Activated naive CD8-positive, alpha-beta T cell treated with anti-CD3 and anti-CD28 coated beads, Interleukin-2, amount 50 U/mL, for 24 hours (primary cell): ENCODE measurements at regions not wholly inside any gene's neighbourhood (a gene's known extent, or its start where the extent isn't known, plus 50 kb on each side); places are given as distances from the start of the nearest gene placed in this dataset.

Source experiments
- ATAC-seq: fragments of 150-1000 bp; cut with Tn5 transposase; one replicate; pipeline ENCODE4 v1.10.0; 2021
- DNase-seq: peaks from one replicate; pipeline ENCODE4 v3.0.0; 2021
- H3K27ac Mint-ChIP-seq: one replicate; pipeline ENCODE4 v1.8.0; 2021; ENCODE audit warnings: mild to moderate bottlenecking, mixed read lengths
- H3K27me3 Mint-ChIP-seq: one replicate; pipeline ENCODE4 v1.8.0; 2021; ENCODE audit warnings: mixed read lengths
- H3K36me3 Mint-ChIP-seq: one replicate; pipeline ENCODE4 v1.8.0; 2021; ENCODE audit warnings: low read depth, mixed read lengths
- H3K4me1 Mint-ChIP-seq: one replicate; pipeline ENCODE4 v1.8.0; 2021; ENCODE audit warnings: mixed read lengths
- H3K4me3 Mint-ChIP-seq: one replicate; pipeline ENCODE4 v1.8.0; 2021; ENCODE audit warnings: mild to moderate bottlenecking, moderate library complexity, mixed read lengths
- H3K9me3 Mint-ChIP-seq: one replicate; pipeline ENCODE4 v1.8.0; 2021; ENCODE audit warnings: mixed read lengths

DNA sequence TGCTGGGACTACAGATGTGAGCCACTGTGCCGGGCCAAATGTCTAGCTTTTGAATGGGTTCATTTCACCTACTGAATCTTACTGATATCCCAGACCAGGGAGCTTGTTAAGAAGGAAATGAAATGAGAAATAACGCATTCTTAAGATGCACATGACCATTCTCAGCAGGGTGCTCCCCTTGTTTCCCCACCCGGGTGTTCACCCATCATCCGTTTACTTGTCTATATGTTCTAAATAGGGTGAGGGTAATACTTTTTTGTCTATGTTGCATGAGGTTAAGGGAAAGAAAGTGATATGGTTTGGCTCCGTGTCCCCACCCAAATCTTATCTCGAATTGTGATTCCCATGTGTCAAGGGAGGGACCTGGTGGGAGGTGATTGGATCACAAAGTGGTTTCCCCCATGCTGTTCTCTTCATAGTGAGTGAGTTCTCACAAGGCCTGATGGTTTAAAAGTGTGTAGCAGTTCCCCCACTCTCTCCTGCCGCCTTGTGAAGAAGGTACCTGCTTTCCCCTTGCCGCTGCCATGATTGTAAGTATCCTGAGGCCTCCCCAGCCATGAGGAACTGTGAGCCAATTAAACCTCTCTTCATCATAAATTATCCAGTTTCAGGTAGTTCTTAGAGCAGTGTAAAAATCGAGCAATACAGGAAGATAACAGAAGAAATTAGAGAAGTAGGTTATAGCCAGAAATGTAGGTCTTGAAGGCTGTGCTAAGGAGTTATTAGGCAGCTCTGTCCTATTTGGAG, 129.1 kb downstream of the DDX1 start:
- Mint-ChIP-seq H3K9me3 (no peaks in the 10 kb centered on the region), H3K27me3 (peaks cover 1% of the 10 kb centered on the region), H3K36me3 (no peaks in the 10 kb centered on the region), H3K27ac (no peak overlapping the region), H3K4me3 (no peak overlapping the region), H3K4me1 (no peaks in the 10 kb centered on the region)
- ATAC-seq (no peak), DNase-seq (no peak)

DNA sequence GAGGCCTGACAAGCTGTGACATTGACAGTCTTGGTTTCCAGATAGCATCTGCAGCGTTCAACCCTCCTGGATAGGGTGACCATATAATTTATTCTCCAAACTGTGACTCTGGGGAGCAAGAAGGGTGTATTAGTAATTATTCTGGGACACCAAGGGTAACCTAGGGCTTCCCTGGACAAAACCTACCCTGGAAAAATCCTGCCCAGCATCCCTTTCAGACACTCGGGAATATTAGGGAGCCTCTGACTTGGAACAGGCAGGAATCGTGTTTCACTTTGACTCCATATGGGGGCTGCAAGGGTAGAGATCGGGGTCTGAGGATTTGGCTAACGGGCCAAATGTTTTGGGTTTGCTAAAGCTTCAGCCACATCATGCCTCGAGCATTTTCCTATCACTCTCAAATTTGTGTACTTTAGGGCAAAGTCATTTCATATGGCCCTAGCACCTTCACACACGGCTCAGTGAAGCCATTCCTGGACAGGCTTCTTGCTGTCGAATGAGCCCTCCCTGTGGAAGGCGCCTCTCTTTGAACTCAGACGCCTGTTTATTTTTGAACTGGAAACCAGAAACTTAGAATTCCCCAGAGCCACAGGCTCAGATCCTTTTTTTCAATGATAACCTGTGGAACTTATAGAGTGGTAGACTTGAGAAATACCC, 129.9 kb downstream of the DDX1 start:
- no peak for DNase-seq
- H3K36me3 Mint-ChIP-seq, result no peaks in the 10 kb centered on the region
- H3K9me3 Mint-ChIP-seq, result no peaks in the 10 kb centered on the region
- H3K27me3 Mint-ChIP-seq, result peaks cover 3% of the 10 kb centered on the region
- no peak overlapping the region for H3K27ac Mint-ChIP-seq
- no peak overlapping the region for H3K4me3 Mint-ChIP-seq
- H3K4me1 Mint-ChIP-seq, result no peaks in the 10 kb centered on the region
- no peak for ATAC-seq

DNA sequence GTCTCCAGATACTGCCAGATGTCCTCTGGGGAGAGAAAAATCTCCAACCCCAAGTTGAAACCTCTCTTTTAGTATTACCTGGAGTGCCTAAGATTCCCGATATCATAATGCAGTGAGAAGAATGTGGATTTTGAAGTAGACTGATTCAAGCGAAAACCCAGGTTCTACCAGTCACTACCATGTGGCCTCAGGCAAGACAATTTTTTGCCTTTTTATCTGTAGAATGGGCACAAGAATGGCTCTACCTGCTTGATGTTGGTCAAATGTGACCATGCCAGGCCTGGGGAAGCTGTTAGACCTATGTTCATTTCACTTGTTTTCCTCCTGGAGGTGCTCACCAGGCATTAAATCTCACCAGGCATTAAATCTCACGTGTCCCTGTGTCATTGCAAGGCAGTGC, 131.3 kb downstream of the DDX1 start:
- no peak overlapping the region for H3K4me3 Mint-ChIP-seq
- ATAC-seq (no peak), DNase-seq (no peak)
- H3K27ac Mint-ChIP-seq, result no peak overlapping the region
- no peaks in the 10 kb centered on the region for H3K4me1 Mint-ChIP-seq
- H3K9me3 Mint-ChIP-seq, result no peaks in the 10 kb centered on the region
- H3K27me3 Mint-ChIP-seq, result peaks cover 3% of the 10 kb centered on the region
- H3K36me3 Mint-ChIP-seq, result no peaks in the 10 kb centered on the region

DNA sequence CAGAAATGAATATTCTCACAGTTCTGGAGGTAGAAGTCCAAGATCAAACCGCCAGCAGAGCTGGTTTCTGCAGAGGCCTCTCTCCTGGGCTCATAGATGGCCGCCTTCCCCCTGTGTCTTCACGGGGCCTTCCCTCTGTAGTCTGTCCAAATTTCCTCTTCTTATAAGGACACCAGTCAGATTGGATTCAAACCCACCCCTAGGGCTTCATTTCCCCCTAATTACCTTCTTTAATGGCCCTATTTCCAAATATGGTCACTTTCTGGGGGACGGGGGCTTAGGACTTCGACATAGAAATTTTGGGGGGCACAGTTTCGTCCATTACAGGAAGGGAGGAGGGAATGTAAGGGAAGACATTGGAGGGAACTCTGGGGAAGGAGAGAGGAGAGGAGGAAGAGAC, 132.6 kb downstream of the DDX1 start:
- Mint-ChIP-seq H3K9me3 (no peaks in the 10 kb centered on the region), H3K36me3 (no peaks in the 10 kb centered on the region), H3K4me1 (no peaks in the 10 kb centered on the region), H3K27ac (no peak overlapping the region), H3K4me3 (no peak overlapping the region), H3K27me3 (peaks cover 3% of the 10 kb centered on the region)
- no peak for DNase-seq
- no peak for ATAC-seq

DNA sequence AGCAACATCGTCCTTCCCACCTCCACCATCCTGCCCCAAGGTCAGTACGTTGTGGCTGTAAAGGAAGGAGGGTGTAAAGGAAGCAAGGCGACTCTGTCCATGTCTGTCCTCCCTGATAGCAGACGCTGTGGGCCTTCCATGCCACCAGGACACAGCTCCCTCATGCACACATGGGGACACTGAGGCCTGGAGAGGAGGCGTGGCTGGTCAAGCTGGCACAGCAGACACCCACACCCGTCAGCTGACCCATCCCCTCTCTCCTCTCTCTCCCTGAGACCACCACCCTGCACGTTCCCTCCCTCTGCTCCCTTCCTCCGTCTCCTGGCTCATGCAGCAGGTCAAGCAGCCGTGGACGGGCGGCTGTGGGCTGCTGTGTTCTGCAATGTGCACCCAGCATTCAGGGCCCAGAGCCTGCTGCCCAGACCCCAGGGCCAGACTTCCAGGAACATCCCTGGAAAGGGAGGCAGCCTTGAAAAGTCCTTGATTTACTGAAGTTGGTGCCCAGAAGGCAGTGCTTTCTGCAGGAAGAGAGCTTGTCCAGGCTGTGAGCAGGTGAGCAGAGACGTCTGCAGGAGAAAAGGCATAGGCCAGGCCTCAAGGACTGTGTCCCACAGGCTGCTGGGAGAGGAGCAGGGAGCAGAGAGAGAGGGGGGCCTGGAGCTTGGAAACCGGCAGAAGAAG, 133.6 kb downstream of the DDX1 start:
- Mint-ChIP-seq H3K36me3 (no peaks in the 10 kb centered on the region), H3K4me3 (no peak overlapping the region), H3K27me3 (peaks cover 7% of the 10 kb centered on the region), H3K4me1 (no peaks in the 10 kb centered on the region), H3K9me3 (no peaks in the 10 kb centered on the region), H3K27ac (no peak overlapping the region)
- ATAC-seq, result no peak
- no peak for DNase-seq

DNA sequence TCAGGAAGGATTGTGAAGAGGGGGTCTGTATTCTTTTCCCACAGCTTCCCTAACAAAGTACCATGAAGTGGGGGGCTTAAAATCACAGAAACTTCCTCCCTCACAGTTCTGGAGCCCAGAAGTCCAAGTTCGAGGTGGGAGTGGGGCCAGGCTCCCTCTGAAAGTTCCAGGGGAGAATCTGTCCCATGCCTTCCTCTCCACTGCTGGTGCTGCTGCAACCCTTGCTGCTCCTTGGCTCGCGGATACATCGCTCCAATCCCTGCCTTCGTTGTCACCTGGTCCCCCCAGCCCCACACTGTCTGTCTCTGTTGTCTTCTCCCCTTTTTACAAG, 134.1 kb downstream of the DDX1 start:
- Mint-ChIP-seq H3K9me3 (no peaks in the 10 kb centered on the region), H3K27me3 (peaks cover 7% of the 10 kb centered on the region), H3K4me3 (no peak overlapping the region), H3K27ac (no peak overlapping the region), H3K4me1 (no peaks in the 10 kb centered on the region), H3K36me3 (no peaks in the 10 kb centered on the region)
- DNase-seq (no peak), ATAC-seq (no peak)

DNA sequence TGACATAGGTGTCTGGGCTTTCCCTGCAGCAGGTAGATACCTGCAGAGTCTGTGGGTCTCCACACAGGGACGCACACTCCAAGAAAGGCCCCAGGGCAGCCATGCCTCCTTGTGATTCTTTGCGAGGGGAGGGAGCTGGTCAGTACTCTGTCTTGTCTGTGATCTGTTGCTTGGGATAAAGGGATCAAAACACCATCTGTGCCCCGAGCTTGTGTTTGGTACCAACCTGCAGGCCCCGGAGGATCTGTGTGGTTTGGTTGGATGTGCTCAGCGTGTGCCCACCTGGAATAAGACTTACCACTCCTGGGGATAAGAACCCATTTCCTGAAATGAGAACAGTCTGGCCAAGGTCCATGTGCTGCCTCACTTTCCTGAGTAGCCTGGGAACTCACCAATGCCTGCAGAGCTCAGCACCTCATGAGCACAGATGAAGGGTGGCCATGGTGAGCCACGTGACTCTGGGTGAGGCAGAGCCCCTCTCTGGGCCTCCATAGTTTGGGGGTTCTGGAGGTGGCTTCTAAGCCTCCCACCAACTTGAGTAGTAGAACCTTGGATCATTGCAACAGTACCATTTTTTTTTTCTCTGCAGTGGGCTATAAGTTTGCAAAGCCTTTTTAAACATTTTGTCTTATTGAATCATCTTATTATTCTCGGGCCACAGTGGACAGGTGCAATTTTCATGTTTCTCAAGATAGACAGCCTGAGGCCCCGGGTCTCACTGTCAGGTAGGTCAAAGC, 134.8 kb downstream of the DDX1 start:
- Mint-ChIP-seq H3K4me1 (no peaks in the 10 kb centered on the region), H3K27me3 (peaks cover 7% of the 10 kb centered on the region), H3K27ac (no peak overlapping the region), H3K36me3 (no peaks in the 10 kb centered on the region), H3K4me3 (no peak overlapping the region), H3K9me3 (no peaks in the 10 kb centered on the region)
- ATAC-seq (no peak), DNase-seq (no peak)

DNA sequence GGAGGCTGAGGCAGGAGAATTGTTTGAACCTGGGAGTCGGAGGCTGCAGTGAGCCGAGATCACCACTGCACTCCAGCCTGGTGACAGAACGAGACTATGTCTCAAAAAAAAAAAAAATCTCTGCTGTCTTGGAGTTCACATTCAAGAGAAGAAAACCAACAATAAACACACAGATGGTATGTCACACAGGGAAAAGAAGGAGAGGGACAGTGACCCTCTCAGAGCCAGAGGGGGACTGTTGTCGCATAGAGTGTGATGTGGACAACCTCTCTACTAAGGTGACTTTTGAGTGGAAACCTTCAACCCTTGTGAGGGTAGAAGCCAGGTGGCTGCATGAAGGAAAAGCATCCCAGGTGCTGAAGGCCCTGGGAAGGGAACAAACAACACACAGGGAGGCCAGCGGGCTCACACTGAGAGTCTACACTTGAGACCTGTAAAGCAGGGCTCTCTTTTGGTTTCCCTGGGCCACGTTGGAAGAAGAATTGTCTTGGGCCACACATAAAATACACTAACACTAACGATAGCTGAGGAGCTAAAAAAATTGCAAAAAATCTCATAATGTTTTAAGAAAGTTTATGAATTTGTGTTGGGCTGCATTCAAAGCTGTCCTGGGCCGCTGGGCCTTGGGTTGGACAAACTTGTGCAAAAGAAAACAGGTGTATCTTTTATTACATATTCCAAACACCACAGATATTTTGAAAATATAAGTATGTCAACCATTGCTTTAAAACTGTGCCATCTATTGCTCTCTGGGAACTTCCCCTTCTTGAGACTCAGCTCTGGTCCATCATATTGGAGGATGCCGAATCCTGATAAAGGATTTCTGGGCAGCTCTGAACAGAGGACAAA, 136.0 kb downstream of the DDX1 start:
- no peaks in the 10 kb centered on the region for H3K4me1 Mint-ChIP-seq
- H3K4me3 Mint-ChIP-seq, result no peak overlapping the region
- ATAC-seq (no peak), DNase-seq (no peak)
- no peaks in the 10 kb centered on the region for H3K36me3 Mint-ChIP-seq
- H3K27me3 Mint-ChIP-seq, result peaks cover 7% of the 10 kb centered on the region
- H3K27ac Mint-ChIP-seq, result no peak overlapping the region
- H3K9me3 Mint-ChIP-seq, result no peaks in the 10 kb centered on the region

DNA sequence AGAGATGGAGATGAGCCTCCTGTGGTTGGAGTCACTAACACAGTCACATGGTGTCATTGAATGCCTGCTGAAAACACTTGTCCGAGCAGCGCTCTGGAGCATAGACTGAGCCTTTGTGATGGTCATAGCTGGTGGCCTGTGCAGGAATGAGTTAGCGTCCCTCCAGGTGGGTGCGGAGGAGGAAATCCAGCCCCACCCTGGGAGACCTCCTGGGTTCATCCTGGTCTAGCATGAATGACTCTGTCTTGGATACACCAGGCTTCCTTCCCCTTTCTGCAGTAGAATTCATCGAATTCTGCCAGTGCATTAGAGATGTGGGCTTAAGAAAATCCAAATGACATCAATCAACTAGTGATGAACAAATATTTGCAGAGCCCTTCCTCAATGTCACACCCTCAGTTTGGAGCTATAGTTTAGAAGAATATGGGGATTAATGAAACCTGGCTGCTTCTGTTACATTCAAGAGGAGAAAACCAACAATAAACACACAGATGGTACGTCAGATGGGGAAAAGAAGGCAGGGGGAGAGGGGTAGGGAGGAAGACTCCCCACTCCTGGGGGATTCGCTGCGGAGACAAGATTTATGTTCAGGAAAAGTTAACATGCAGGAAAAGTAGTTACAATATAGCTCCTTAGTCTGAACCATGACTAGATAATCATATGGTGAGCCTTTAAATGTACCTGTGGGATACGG, 136.7 kb downstream of the DDX1 start:
- Mint-ChIP-seq H3K4me3 (no peak overlapping the region), H3K4me1 (no peaks in the 10 kb centered on the region), H3K9me3 (no peaks in the 10 kb centered on the region), H3K27me3 (peaks cover 7% of the 10 kb centered on the region), H3K36me3 (no peaks in the 10 kb centered on the region), H3K27ac (no peak overlapping the region)
- ATAC-seq, result no peak
- DNase-seq, result no peak

DNA sequence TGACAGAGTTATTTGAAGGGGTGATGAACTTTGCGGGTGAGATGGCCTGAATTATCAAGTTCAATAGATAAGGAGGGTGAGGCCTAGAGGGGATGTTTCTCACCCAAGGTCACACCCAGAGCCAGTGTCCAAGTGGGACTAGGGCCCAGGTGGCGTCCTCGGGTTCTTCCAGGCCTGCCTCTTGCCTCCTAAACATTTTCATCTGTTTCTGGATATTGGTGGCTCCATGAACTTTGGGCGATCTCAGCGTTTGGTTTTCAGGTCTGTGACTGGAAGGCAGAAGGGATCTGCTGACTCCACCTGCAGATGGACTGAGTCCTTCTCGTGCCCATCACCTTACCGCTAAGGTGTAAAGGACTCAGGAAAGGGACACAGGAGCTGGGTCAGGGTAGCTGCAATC, 137.3 kb downstream of the DDX1 start:
- H3K4me3 Mint-ChIP-seq, result no peak overlapping the region
- no peaks in the 10 kb centered on the region for H3K4me1 Mint-ChIP-seq
- ATAC-seq (no peak), DNase-seq (no peak)
- H3K36me3 Mint-ChIP-seq, result no peaks in the 10 kb centered on the region
- H3K27ac Mint-ChIP-seq, result no peak overlapping the region
- peaks cover 5% of the 10 kb centered on the region for H3K27me3 Mint-ChIP-seq
- no peaks in the 10 kb centered on the region for H3K9me3 Mint-ChIP-seq

DNA sequence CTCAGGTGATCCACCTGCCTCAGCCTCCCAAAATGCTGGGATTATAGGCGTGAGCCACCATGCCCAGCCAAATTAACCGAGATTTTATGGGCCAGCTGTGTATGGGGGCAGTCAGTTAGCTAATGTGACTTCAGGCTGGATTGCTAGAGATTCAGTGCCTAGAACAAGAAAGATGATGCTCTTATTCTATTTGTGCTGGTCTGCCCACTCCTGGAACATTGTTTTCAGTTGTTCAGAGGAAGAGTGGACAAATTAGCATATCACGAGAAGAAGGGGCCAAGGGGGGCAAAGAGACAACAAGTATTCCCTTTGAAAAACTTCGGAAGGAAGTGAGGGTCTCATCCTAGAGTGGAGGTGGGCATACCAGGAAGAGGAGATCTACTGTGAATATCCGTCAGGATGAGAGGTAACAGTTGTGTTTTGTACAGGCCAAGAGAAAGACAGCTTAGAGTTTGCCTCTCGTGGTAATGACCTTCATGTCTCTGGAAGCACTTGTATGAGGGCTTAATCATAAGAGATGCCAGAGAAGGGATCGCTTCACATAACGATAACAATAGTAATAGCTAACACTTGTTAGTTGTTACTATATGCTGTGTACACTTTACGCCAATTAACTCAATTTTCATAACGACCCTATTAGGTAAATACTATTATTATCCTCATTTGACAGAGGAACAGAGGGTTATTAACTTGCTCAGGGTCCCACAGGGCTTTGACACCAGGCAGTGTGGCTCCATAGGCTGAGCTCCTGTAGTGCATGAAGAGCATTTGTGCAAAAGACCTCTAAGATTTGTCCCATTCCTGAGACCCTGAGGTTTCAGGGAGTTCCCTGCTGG, 138.3 kb downstream of the DDX1 start:
- Mint-ChIP-seq H3K4me3 (no peak overlapping the region), H3K36me3 (no peaks in the 10 kb centered on the region), H3K27ac (no peak overlapping the region), H3K27me3 (peaks cover 5% of the 10 kb centered on the region), H3K4me1 (no peaks in the 10 kb centered on the region), H3K9me3 (no peaks in the 10 kb centered on the region)
- no peak for ATAC-seq
- DNase-seq, result no peak

DNA sequence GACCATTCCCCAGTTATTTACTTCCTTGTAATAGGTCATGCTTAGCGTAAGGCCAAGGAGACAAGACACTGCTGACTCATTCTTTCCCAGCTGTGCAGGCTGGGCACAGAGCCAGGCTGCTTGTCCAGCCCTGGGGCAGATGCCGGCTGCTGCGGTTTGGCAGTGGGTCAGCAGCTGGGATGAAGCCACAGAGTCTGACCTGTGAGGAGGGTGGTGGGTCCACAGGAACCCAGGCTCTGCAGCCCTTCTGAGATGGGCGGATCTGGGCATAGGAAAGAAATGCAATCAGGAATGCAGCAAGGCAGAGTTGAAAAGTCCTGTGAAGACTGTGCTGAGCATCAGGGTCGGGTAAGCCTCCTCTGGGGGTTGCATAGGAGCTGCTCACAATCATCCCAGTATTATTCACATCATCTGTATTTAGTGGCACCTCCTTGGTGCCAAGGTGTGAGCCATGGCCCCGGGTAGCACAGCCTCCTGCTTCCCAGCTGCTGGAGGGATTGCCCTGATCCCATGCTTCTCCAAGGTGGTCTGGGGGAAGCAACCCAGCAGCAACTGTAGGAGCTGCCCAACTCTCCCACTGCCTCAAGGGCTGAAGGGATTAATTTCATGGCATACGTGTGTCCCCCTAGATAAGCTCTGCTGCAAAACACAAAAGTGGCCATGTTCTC, 139.0 kb downstream of the DDX1 start:
- ATAC-seq (no peak), DNase-seq (no peak)
- peaks cover 5% of the 10 kb centered on the region for H3K27me3 Mint-ChIP-seq
- no peak overlapping the region for H3K4me3 Mint-ChIP-seq
- no peaks in the 10 kb centered on the region for H3K36me3 Mint-ChIP-seq
- no peaks in the 10 kb centered on the region for H3K9me3 Mint-ChIP-seq
- no peaks in the 10 kb centered on the region for H3K4me1 Mint-ChIP-seq
- H3K27ac Mint-ChIP-seq, result no peak overlapping the region
